Neutrophil (primary cell): ENCODE measurements at regions not wholly inside any gene's neighbourhood (a gene's known extent, or its start where the extent isn't known, plus 50 kb on each side); places are given as distances from the start of the nearest gene placed in this dataset.

Experiments
- H3K27ac ChIP-seq: fragments of 200-600 bp; sonication (generic); 2 replicates; pipeline ENCODE4 v1.5.1; 2016; ENCODE audit warnings: mild to moderate bottlenecking, moderate library complexity
- H3K27me3 ChIP-seq: fragments of 200-600 bp; sonication (generic); 2 replicates; pipeline ENCODE4 v1.6.0; 2016; ENCODE audit warnings: mild to moderate bottlenecking
- H3K36me3 ChIP-seq: fragments of 200-600 bp; sonication (generic); 2 replicates; pipeline ENCODE4 v1.5.1; 2017
- H3K4me1 ChIP-seq, 2 experiments: fragments of 200-600 bp in 1 of 2; sonication (generic) in 1 of 2; 1 replicate in 1 of 2; 2 replicates in 1 of 2; pipeline versions ENCODE4 v1.5.1 to v1.6.1; 2013 to 2016; ENCODE audit warnings: low read depth in 1 of 2, low read length in 1 of 2, mild to moderate bottlenecking in 1 of 2, moderate library complexity in 1 of 2; ENCODE audit not compliant: control insufficient read depth in 1 of 2, insufficient read depth in 1 of 2
- H3K4me3 ChIP-seq, 2 experiments: fragments of 200-600 bp in 1 of 2; sonication (generic) in 1 of 2; 1 replicate in 1 of 2; 2 replicates in 1 of 2; pipeline ENCODE4 v1.5.1; 2013 to 2016; ENCODE audit warnings: low read depth in 1 of 2, low read length in 1 of 2, mild to moderate bottlenecking in 1 of 2, moderate library complexity in 1 of 2
- H3K9me3 ChIP-seq: fragments of 200-600 bp; sonication (generic); 2 replicates; pipeline ENCODE4 v1.5.1; 2016
- CTCF ChIP-seq: fragments of 200-600 bp; sonication (generic); IDR thresholded peaks from 2 replicates; pipeline ENCODE4 v1.5.1; 2016; ENCODE audit warnings: antibody characterized with exemption

- Histone ChIP-seq H3K36me3 (no peaks in the 10 kb centered on the region), H3K27ac (no peak overlapping the region), H3K4me1 (no peaks in the 10 kb centered on the region), H3K27me3 (no peaks in the 10 kb centered on the region), H3K4me3 (no peak overlapping the region), H3K9me3 (no peaks in the 10 kb centered on the region)
- TF ChIP-seq CTCF, result no peak
Measured at GRCh38 chr16:60485872-60486489, 1550.3 kb downstream of the CDH8 start.

- H3K27me3 ChIP-seq, result no peaks in the 10 kb centered on the region
- H3K27ac ChIP-seq, result no peak overlapping the region
- no peaks in the 10 kb centered on the region for H3K9me3 ChIP-seq
- H3K4me1 ChIP-seq, result no peaks in the 10 kb centered on the region
- H3K36me3 ChIP-seq, result no peaks in the 10 kb centered on the region
- no peak overlapping the region for H3K4me3 ChIP-seq
- TF ChIP-seq CTCF, result no peak
Measured at GRCh38 chr16:60484901-60485300, 1551.3 kb downstream of the CDH8 start.

- Histone ChIP-seq H3K9me3 (no peaks in the 10 kb centered on the region), H3K27me3 (no peaks in the 10 kb centered on the region), H3K36me3 (no peaks in the 10 kb centered on the region), H3K27ac (no peak overlapping the region), H3K4me1 (no peaks in the 10 kb centered on the region), H3K4me3 (no peak overlapping the region)
- TF ChIP-seq CTCF, result no peak
Measured at GRCh38 chr16:60481591-60481990, 1554.6 kb downstream of the CDH8 start.

GRCh38 chr16:60478810-60479209, 1557.4 kb downstream of the CDH8 start:
- Histone ChIP-seq H3K4me1 (no peaks in the 10 kb centered on the region), H3K36me3 (no peaks in the 10 kb centered on the region), H3K9me3 (no peaks in the 10 kb centered on the region), H3K4me3 (no peak overlapping the region), H3K27me3 (no peaks in the 10 kb centered on the region), H3K27ac (no peak overlapping the region)
- no peak for TF ChIP-seq CTCF

- TF ChIP-seq CTCF, result no peak
Measured at GRCh38 chr16:60463986-60464385, 1572.3 kb downstream of the CDH8 start.

GRCh38 chr16:60459463-60459862, 1576.8 kb downstream of the CDH8 start:
- Histone ChIP-seq H3K36me3 (no peaks in the 10 kb centered on the region), H3K27me3 (no peaks in the 10 kb centered on the region), H3K9me3 (no peaks in the 10 kb centered on the region), H3K27ac (no peak overlapping the region), H3K4me3 (no peak overlapping the region), H3K4me1 (no peaks in the 10 kb centered on the region)
- no peak for TF ChIP-seq CTCF

More at GRCh38 chr16:60463986-60464385, 1572.3 kb downstream of the CDH8 start:
- H3K4me1 ChIP-seq, result no peaks in the 10 kb centered on the region
- no peak overlapping the region for H3K4me3 ChIP-seq
- no peak overlapping the region for H3K27ac ChIP-seq
- no peaks in the 10 kb centered on the region for H3K9me3 ChIP-seq
- no peaks in the 10 kb centered on the region for H3K36me3 ChIP-seq
- no peaks in the 10 kb centered on the region for H3K27me3 ChIP-seq
